Epidermal melanocyte (primary cell): ENCODE measurements at regions not wholly inside any gene's neighbourhood (a gene's known extent, or its start where the extent isn't known, plus 50 kb on each side); places are given as distances from the start of the nearest gene placed in this dataset.
"Not testable (repeated sequence)": the region's sequence is repeated elsewhere in the genome, so short reads cannot be mapped to it uniquely, and the experiment has no call there.

Source experiments
- DNase-seq: peaks from one replicate; pipeline ENCODE4 v3.0.0; 2011; ENCODE audit warnings: low spot score; ENCODE audit not compliant: insufficient read length

DNA sequence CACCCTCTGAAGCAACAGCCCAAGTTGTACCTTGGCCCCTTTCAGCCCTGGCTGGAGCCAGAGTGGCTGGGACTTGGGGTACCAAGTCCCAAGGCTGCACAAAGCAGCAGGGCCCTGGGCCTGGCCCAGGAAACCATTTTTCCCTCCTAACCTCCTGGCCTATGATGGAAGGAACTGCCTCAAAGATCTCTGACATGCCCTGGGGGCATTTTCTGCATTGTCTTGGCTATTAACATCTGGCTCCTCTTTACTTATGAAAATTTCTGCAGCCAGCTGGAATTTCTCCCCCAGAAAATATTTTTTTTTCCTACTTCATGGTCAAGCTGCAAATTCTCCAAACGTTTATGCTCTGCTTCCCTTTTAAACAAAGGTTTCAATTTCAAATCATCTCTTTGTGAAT lies 269.4 kb upstream of the CDYL start:
- DNase-seq = no peak

DNA sequence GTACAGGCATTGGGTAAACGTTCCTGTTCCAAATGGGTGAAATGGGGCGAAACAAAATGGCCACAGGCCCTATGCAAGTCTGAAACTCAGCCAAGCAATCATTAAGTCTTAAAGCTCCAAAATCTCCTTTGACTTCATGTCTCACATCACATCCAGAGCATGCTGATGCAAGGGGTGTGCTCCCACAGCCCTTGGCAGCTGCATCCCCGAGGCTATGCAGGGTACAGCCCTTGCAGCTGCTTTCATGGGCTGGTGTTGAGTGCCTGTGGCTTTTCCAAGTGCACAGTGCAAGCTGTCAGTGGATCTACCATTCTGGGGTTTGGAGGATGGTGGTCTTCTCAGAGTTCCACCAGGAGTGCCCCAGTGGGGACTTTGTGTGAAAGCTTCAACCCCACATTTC lies 270.0 kb upstream of the CDYL start:
- no peak for DNase-seq

DNA sequence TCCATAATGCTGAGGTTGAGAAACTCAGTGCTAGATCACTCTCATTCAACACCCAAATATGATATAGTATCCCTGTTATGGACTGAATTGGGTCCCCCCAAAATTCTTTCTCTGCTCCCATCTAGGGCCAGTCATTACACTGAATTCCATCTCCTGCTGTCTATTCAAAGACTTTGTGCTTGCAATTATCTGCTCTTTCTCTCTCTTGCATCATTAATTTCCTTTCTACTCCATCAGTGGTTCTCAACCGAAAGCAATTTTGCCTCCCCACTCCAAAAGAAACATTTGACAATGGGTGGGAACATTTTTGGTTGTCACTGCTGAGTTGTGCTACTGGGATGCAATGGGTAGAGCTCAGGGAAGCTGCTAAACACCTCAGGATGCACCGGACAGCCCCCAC lies 271.5 kb upstream of the CDYL start:
- DNase-seq = no peak

DNA sequence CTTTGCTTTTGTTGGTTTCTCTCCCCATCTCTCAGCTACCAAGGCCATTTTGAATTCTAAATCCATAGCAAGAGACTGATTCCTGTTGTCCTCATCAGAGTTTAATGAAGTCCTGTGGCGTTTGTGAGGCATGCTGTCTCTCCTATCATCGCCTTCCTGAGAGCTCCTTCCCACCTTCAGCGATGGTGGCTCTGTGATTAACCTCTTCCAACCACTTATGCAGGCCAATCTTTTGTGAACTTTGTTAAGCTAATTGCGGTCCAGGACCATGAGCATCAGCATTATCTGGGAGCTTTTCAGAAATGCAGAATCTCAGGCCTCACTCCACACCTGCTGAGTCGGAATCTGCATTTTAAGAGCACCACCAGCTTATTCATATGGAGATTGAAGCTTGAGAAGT lies 272.5 kb upstream of the CDYL start:
- no peak for DNase-seq

DNA sequence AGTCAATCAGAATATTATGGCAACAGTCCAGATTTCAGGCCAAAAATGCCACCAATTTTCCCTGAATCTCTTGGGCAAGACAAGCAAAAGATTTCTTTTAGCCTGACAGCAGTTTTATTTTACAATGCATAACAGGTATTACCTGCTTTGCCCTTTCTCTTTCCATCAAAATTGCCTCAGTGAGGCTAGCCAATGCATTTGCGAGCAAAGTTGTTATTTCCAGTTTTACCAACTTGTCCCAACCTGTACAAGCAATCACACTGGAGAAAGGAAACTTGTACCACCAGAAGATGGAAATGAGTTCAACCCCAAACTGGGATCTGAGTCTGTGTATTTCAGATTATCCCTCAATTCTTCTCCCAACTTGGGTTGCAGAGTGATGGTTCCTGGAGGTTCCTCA lies 279.9 kb upstream of the CDYL start:
- DNase-seq = no peak

DNA sequence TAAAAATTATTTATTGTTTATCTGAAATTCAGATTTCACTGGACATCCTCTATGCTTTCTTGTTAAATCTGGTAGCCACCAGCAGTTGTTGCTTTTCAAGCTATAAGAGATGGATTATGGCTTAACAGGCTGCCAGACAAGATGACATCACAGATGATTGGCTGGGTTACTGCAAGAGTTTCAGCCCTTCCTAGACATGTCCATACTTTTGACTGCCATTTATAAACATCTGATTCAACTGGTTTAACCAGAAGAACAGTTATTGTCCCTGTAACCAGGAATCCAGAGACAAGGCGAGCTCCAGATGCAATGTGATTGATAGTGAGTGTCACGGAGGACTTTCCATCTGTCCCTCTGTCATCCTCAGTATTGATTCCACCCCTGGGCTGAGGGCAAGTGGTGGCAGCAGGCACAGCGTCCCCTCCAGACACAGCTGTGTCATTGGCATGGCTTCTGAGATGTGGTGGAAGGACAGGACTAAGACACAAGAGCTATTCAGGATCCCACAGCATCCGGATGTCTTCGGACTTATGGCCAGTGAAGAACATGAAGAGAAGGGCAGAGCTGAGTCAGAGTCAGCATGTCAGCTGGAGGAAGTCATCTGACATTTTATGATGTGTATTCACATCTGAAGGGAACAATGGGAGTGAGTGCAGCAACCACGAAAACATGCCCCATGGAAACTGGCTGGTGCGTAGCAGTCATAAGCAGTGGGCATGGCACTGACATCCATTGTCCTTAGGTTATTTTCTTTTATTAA lies 284.5 kb upstream of the CDYL start:
- DNase-seq = peak; percentile 17

DNA sequence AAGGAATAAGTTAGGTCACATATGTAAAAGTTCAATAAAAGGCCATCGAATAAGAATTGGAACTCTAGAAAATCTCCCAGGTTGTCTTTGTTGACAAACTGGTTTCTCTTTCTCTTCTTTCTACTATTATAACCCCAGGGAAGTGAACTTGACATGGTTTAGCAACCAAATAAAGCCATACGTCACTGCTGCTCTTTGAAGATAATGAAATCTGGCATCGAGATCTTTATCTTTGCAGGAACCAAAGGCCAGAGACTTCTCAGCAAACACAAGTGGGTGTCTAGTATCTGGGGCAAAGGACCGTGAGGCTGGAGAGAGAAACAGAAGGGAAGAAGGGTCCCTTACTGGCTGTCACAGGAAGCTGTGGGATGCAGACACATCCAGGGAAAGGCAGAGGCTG lies 286.7 kb upstream of the CDYL start:
- no peak for DNase-seq

DNA sequence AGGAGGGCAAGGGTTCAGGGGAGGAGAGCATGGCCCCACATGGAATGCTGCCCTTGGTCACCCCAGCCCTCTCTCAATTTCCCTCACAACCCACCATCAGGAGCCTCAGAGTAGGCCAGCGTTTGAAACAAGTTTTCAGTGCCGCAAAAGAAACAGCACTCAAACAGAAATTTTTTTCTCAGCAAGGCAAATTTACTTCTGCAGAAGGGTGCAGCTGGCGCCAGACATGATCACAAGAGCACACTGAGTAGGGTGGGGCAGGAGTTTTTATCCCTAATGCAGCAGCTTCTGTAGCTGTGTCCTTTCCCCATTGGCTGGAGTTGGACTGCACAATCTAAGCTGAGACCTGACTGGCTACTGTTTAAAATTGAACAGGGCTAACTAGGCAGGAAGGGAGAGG lies 287.8 kb upstream of the CDYL start:
- no peak for DNase-seq

DNA sequence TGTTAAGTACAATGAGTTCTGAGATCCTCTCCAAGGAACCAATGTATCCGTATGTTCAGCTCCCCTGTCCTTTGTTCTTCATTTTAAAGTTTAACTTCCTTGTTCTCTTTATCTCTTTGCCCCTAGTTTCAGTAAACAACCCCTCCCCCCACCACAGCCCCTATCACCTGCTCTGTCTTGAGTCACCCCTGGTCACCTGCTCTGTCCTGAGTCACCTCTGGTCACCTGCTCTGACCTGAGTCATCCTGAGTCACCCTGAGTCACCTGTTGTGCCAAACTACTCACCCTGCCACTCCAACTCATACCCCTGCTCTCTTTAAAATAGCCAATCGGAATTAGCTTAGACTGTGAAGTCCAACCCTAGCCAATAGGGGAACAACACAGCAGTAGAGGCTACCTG lies 288.7 kb upstream of the CDYL start:
- DNase-seq = no peak

DNA sequence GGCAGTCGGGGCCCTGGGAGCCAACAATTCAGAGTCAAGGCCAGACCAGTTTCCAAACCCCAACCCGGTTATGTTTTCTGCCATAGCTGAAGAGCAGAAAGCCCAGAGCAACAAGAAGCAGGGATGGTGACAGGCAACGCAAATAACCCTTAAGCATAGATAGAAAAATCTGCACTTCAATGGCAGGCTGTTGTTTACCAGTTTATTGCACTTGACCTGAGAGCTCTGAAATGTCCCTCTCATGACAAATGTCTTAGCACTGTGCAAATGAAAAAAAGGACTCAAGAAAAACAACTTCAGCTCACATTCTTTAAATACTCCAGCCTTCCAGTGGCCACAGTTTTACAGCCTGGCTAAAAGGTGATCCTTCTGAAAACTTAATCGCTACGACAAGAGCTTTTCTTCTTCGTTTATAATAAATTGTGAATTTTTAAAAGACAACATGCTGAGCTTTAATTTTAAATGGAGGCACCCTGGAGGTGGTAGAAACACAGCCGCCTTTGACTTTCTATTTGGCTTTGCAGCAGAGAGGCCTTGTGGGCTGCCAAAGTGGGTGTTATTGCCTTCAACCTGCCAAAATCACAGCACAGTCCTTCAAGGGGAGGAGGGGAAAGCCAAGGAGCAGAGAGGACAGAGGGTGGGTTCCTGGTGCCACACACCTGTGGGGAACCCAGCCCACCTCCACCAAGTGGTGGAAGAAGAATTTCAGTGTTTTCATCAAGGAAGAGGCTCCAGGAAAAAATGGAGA lies 289.5 kb upstream of the CDYL start:
- no peak for DNase-seq

DNA sequence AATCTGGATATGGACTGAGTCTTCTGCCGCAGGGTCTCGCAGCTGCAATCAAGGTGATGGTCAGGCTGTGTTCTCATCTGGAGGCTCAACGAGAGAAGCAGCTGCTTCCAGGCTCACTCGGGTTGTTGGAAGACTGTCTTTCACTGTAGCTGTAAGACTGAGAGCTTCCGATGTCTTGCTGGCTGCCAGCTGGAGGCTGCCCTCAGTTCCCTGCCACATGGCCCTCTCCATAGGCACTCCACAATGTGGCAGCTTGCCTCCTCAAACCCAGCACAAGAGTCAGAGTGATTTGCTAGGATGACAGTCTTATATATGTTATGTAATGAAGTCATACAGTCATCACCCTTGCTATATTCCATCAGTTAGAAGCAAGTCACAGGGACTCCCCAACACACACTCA lies 290.5 kb upstream of the CDYL start:
- DNase-seq = no peak

DNA sequence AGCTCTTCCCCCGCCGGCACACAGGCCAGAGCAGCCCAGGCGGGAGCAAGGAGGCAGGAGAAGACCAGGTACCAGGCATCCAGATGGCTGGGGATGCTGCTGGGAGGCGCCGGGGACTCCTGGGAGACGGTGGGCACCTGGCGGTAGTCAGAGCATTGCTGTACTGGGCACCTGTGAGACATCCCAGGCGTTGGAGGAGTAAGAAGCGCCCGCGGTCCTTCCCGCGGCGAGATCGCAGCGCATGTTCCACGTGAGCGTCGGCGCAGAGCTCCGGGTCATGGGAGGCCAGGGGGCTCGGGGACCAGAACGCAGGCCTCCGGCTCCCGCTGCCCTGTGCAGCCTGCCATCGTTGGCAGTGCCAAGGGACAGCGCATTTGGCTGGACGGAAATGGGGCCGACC lies 293.7 kb upstream of the CDYL start:
- no peak for DNase-seq

DNA sequence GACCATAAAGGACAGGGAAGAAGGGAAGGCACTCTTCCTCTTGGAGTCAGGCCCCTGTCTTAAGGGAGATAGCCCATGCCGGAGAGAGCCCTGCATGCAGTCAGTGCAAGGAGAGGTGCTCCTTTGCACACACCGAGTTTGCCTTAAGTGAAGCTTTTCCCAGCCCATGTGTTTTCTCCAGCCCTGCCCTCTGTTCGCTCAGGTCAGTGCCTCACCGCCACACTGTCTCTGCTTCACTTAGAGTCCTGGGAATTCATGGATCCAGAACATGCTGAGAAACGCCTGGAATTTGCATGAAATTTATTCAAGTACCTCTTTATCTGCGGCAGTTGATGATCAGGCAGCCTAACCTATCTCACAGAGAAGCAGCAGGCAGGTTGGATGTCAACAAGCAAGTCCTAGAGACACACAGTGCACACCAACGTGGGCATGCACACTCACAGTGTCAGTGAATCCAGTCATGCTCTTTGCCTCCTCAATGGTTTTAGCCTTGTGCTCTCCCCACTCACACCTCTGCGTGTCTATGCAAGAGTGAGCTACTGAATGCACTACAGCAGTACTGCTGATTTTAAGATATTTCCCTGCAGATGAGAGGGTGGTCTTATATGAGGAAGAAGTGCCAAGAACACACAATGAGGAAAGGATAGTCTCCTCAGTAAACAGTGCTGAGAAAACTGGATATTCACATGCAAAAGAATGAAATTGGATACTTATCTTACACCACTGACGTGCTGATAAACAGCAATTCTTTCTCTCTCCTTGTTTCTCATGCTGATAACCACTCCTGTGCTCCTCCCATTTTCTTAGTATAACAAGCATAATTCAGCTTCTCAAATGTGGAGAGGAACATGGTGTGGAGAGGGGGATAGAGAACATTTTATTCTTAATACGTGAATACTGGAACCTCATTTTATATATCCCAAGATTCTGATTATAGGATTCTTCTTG lies 295.1 kb upstream of the CDYL start:
- DNase-seq = no peak

DNA sequence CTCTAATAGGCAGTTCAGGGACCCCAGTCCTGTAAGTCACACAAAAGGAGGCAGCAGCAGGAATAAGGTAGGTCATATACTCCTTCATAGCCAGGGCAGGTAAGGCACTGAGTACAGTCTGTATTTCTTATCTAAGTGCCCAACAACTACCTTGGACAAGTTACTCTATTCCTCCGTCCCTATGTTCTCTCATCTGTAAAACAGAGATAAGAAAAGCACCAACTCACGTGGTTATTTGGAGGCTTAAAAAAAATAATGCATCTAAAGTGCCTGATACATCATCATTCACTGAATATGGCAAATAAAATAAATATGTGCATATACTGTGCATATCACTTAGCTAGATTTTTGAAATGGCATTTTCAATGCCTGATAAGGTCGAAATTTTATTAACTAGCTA lies 298.1 kb upstream of the CDYL start:
- no peak for DNase-seq

DNA sequence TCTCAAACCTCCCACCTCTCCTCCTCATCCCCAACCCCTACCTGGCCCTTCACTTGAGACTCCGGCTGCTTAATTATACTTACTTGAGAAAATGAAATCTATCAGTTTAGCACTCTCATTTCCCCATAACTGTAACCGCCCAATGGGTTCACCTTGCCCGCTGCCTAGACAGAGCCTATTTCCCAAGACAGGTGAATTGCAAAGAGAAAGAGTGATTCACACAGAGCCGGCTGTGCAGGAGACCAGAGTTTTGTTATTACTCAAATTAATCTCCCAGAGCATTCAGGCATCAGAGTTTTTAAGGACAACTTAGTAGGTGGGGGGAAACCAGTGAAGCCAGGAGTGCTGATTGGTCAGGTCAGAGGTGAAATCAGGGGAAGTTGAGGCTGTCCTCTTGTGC lies 301.4 kb upstream of the CDYL start:
- no peak for DNase-seq

DNA sequence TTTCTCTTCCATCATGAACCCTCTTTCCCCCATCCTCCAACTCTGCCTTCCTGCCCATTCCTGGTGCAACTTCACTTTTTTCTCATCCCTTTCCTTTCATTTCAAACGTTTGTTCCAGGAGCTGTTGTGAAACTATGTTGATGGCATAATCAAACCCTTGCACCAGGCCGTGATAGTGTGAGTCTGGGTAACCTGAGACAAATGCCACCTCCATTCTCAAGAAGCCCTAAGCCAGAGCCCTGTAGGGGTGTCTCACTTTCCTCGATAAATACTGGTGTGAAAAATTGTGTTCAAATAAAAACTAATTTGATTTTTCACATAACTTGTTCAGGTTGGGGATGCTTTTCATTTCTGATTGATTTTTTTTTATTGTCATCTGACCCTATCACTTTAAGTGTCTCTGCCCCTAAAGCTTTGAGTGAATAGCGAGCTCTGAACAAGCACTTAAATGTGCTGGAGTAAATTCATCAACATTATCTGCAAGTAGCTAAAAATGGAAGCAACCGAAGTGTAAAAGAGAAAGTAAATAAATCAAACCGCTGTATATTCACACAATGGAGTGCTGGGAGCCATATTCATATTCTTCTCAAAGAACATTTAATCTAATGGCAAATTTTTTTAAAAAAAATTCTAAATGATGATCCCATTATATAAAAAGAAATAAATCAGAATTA lies 303.1 kb upstream of the CDYL start:
- no peak for DNase-seq

DNA sequence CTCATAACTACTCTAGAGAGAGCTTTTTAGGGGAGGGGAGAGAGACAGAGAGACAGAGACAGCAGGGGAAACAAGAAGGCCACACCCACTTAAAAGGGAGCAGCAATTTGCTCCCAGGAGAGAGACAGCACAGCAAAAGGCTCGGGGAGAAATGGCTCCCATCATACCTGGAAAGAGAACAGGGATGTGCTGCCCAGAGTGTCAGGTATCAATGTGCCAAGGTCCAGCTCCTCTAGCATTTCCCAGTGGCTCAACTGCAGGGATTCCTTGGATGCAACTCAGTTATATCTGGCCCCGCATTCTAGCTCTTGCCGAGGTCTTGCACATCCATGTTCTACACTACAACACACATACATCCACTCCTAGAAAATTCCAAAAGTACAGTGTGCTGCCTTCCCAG lies 304.0 kb upstream of the CDYL start:
- DNase-seq = no peak

DNA sequence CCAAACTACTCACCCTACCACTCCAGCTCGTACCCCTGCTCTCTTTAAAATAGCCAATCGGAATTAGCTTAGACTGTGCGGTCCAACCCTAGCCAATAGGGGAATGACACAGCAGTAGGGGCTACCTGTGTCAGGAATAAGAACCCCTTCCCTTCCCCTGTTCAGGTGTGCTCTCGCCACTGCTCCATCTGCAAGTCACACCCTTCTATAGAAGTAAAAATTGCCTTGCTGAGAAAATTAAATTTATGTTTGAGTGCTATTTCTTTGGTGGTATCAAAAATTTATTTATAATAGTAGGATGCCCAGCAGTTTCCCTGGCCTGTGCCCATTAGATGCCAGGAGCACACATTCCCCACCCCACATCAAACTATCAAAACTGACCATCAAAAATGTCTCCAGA lies 304.7 kb upstream of the CDYL start:
- DNase-seq = not testable (repeated sequence)

DNA sequence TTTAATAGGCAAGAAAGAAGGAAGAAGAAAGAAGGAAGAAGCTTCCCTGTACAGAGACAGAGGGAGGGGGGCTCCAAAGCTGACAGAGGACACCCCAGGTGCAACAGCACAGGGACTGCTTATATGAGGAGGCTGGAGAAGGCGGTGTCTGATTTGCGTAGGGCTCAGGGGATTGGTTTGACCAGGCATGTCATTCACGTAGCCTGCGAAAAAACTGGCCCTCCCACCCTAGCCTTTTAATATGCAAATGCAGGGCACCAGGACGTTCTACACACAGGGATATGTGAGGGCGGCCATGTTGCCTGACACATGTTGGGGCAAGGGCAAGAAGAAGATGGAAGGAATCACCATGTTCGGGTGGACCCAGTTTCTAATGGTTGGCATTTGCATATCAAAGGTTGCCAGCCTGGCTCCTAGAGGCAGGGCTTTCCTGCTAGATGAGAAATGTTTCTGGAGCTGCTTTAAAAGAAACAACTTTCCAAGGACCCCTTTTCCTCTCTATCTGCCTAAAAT lies 305.4 kb upstream of the CDYL start:
- no peak for DNase-seq

DNA sequence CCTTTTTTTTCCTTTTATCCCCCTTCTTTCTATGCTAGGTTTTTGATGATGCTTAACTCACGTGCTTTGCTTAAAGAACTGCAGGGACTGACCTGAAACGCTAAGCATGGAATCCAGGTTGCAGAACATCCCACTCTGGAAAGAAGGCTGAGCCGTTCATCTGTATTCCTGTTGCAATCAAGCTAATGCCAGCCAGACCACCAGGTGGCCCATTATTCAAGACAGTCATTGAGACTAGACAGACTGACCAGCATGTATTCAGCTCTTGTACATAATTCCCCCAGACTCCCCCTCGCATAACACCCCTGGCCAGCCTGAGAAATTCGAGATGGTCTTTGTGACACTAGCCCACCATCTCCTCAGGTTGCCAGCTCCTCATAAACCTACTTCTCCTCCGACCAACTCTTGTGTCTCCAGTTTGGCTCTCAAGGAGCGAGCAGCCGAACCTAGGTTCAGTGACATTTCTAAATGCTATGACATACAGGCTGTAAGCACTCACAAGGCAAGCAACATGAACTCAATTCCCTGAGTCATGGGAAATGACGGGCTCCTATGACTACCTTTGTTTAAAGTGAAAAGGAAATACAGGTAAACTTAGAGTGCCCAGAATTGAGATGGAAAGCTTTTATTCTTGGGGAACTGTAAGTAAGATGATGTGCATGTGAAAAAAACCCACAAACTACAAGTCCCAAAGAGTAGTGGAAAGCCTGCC lies 309.3 kb upstream of the CDYL start:
- no peak for DNase-seq

DNA sequence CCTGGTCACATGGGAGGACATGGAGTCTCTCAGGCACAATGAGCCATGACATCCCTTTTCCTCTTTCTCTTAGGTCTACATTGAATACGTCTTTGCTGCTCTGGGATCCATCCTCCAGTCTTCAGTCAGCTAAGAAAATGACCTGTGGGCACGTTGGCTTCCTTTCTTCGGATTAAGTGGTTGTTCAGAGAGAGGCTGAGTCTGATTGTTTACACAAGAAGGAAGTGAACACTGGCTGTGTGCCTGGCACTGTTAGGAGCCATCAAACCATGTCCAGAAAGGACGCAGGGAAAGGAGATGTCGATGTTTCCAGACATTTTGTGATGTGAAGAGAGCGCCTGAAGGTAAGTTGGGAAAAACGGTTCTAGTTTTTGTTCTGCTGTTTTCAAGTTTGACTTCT lies 309.9 kb upstream of the CDYL start:
- no peak for DNase-seq
